Hematopoietic multipotent progenitor cell treated with erythropoietin and hydrocortisone succinate and interleukin-3 and kit ligand, for 4 days (in vitro differentiated cells): ENCODE measurements at regions not wholly inside any gene's neighbourhood (a gene's known extent, or its start where the extent isn't known, plus 50 kb on each side); places are given as distances from the start of the nearest gene placed in this dataset.
A peak's percentile ranks its signal among the peaks of the same experiment; 100 is the strongest.
"Not testable (repeated sequence)": the region's sequence is repeated elsewhere in the genome, so short reads cannot be mapped to it uniquely, and the experiment has no call there.

Source experiments
- DNase-seq: peaks from one replicate; pipeline ENCODE4 v3.0.0-alpha.2; 2015

- no peak for DNase-seq
Measured at GRCh38 chr1:118563981-118564951, 379.2 kb upstream of the SPAG17 start.

GRCh38 chr1:118558933-118559332, 373.9 kb upstream of the SPAG17 start:
- no peak for DNase-seq

GRCh38 chr1:118556936-118557335, 371.9 kb upstream of the SPAG17 start:
- no peak for DNase-seq

GRCh38 chr1:118555638-118556037, 370.6 kb upstream of the SPAG17 start:
- no peak for DNase-seq

GRCh38 chr1:118535901-118536300, 350.9 kb upstream of the SPAG17 start:
- no peak for DNase-seq

GRCh38 chr1:118511922-118512321, 326.9 kb upstream of the SPAG17 start:
- not testable (repeated sequence) for DNase-seq

GRCh38 chr1:118504867-118505266, 319.8 kb upstream of the SPAG17 start:
- DNase-seq: no peak

GRCh38 chr1:118504221-118504644, 319.2 kb upstream of the SPAG17 start:
- DNase-seq: no peak

GRCh38 chr1:118503752-118504151, 318.7 kb upstream of the SPAG17 start:
- DNase-seq: no peak

GRCh38 chr1:118494998-118495397, 310.0 kb upstream of the SPAG17 start:
- no peak for DNase-seq

- no peak for DNase-seq
Measured at GRCh38 chr1:118488787-118489186, 303.8 kb upstream of the SPAG17 start.

- no peak for DNase-seq
Measured at GRCh38 chr1:118487932-118488331, 302.9 kb upstream of the SPAG17 start.

GRCh38 chr1:118487091-118487490, 302.1 kb upstream of the SPAG17 start:
- no peak for DNase-seq

GRCh38 chr1:118486199-118486598, 301.2 kb upstream of the SPAG17 start:
- no peak for DNase-seq

GRCh38 chr1:118485757-118486156, 300.7 kb upstream of the SPAG17 start:
- DNase-seq: no peak

- DNase-seq: no peak
Measured at GRCh38 chr1:118484893-118485292, 299.9 kb upstream of the SPAG17 start.

GRCh38 chr1:118483245-118484006, 298.4 kb upstream of the SPAG17 start:
- no peak for DNase-seq

- DNase-seq: no peak
Measured at GRCh38 chr1:118481126-118481525, 296.1 kb upstream of the SPAG17 start.

GRCh38 chr1:118479351-118479750, 294.3 kb upstream of the SPAG17 start:
- no peak for DNase-seq

GRCh38 chr1:118473825-118474224, 288.8 kb upstream of the SPAG17 start:
- DNase-seq: no peak

GRCh38 chr1:118464460-118464859, 279.4 kb upstream of the SPAG17 start:
- DNase-seq: not testable (repeated sequence)

- DNase-seq: peak; percentile 1
Measured at GRCh38 chr1:118461154-118461553, 276.1 kb upstream of the SPAG17 start.

- no peak for DNase-seq
Measured at GRCh38 chr1:118459871-118460270, 274.8 kb upstream of the SPAG17 start.

GRCh38 chr1:118453856-118454255, 268.8 kb upstream of the SPAG17 start:
- DNase-seq: not testable (repeated sequence)
